HL-60 (cell line): ENCODE measurements at regions not wholly inside any gene's neighbourhood (a gene's known extent, or its start where the extent isn't known, plus 50 kb on each side); places are given as distances from the start of the nearest gene placed in this dataset.

Experiments used
- GABPA ChIP-seq: IDR thresholded peaks from 2 replicates; pipeline ENCODE4 v1.6.1; 2012; ENCODE audit warnings: low read depth
- TF ChIP-seq, protein P1 (sequence below): IDR thresholded peaks from one replicate; pipeline ENCODE4 v1.5.1; 2011; ENCODE audit warnings: low read length, control low read depth, inconsistent platforms; ENCODE audit not compliant: insufficient read depth

DNA sequence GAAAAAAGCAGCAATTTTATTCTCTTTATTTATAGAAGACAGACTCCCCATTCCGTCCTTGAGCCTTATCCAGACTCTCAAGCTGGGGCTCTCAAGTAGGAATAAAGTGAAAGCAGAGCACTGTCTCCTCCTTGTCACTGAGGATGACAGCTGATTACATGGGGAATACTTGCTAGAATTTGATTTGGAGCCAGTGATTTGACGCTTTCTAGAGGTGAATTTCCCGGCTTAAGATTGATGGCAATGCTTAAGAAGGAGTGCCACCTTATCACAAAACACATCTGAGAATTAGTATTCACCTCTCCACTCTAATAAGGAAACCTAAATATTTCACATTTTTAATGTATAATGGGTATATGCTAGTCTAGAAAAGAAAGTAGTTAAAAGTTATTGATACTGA lies 135.4 kb upstream of the SLC39A10 start:
- TF ChIP-seq, protein P1, sequence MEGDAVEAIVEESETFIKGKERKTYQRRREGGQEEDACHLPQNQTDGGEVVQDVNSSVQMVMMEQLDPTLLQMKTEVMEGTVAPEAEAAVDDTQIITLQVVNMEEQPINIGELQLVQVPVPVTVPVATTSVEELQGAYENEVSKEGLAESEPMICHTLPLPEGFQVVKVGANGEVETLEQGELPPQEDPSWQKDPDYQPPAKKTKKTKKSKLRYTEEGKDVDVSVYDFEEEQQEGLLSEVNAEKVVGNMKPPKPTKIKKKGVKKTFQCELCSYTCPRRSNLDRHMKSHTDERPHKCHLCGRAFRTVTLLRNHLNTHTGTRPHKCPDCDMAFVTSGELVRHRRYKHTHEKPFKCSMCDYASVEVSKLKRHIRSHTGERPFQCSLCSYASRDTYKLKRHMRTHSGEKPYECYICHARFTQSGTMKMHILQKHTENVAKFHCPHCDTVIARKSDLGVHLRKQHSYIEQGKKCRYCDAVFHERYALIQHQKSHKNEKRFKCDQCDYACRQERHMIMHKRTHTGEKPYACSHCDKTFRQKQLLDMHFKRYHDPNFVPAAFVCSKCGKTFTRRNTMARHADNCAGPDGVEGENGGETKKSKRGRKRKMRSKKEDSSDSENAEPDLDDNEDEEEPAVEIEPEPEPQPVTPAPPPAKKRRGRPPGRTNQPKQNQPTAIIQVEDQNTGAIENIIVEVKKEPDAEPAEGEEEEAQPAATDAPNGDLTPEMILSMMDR, result no peak
- TF ChIP-seq GABPA, result no peak
